Stimulated activated memory B cell treated with anti-CD40 and anti-IgM and Interleukin-4, amounts not matched to agents 10 μg/mL and 1 μg/mL and 100 μg/mL, for 72 hours (primary cell): ENCODE measurements at regions not wholly inside any gene's neighbourhood (a gene's known extent, or its start where the extent isn't known, plus 50 kb on each side); places are given as distances from the start of the nearest gene placed in this dataset.

ENCODE experiments used
- ATAC-seq: fragments of 150-1000 bp; cut with Tn5 transposase; 2 replicates; pipeline ENCODE4 v1.10.0; 2021
- H3K27ac Mint-ChIP-seq: one replicate; pipeline ENCODE4 v1.8.0; 2022; ENCODE audit warnings: mild to moderate bottlenecking, mixed read lengths
- H3K27me3 Mint-ChIP-seq: one replicate; pipeline ENCODE4 v1.8.0; 2022; ENCODE audit warnings: mixed read lengths
- H3K36me3 Mint-ChIP-seq: one replicate; pipeline ENCODE4 v1.8.0; 2022; ENCODE audit warnings: mixed read lengths
- H3K4me1 Mint-ChIP-seq: one replicate; pipeline ENCODE4 v1.8.0; 2022; ENCODE audit warnings: mixed read lengths
- H3K4me3 Mint-ChIP-seq: one replicate; pipeline ENCODE4 v1.8.0; 2022; ENCODE audit warnings: mild to moderate bottlenecking, moderate library complexity, mixed read lengths
- H3K9me3 Mint-ChIP-seq: one replicate; pipeline ENCODE4 v1.8.0; 2022; ENCODE audit warnings: mixed read lengths

DNA sequence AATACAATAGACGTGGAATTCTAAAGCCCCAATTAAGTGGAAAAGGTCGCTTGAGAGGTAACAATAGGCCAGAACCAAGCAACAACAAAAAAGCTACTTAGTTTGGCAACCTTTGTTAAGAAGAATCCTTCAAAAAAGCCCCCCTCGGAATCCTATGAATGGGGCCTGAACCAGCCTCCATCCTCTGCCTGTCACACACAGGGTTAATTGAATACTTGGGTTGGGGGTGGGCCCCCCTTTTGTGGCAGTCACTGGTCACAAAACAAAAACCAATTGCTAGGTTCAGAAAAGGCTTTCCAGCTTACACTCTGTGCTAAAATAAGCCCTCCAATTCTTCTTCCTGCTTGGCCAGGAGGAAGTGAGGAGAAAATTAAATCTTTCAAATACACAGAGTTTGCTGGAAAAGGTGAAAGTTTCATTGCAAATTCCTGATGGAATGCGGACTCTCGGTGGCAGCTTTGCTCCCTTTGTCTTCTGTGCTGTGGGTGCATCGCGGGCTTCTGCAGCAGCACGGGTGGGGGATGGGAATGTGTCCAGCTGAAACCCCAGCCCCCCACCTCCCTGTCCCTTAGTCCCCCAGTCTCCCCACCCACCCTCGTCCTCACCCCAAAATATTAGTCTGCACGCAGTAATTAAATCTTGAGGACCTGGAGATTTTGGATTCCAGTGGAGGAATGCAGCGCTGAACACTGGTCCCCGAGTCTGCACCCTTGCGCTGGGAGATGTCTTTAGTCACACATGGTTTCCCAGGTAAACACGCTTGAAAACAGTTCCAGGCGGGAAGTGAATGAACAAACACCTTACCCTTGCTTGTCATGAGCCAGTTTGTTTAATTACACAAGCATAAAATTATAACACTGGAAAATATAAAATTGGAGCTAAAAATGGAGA is 254.3 kb downstream of the SOX11 start:
- Mint-ChIP-seq H3K4me3 (no peak overlapping the region), H3K4me1 (peaks cover 9% of the 10 kb centered on the region), H3K9me3 (peaks cover 10% of the 10 kb centered on the region), H3K36me3 (no peaks in the 10 kb centered on the region), H3K27me3 (no peaks in the 10 kb centered on the region), H3K27ac (no peak overlapping the region)
- no peak for ATAC-seq

DNA sequence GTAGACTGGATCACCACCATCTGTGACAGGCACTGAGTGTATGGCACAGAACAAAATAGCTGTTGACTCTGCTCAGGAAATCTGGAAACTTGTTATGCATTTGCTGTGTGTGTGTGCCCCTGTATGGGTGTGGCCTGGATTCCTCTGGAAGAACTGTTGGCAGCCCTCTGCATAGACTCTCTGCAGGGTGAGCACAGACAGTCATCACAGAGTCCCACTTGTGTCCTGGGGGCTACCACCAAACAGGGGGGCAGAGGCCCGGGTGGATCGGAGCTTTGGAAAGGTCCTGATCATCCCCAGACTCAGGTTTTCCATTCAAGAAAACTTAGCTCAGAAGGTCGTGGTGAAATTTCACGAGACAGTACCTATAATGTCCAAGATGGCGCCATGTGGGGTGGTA is 258.6 kb downstream of the SOX11 start:
- Mint-ChIP-seq H3K4me3 (no peak overlapping the region), H3K4me1 (peaks cover 4% of the 10 kb centered on the region), H3K36me3 (no peaks in the 10 kb centered on the region), H3K9me3 (peaks cover 17% of the 10 kb centered on the region), H3K27ac (no peak overlapping the region), H3K27me3 (no peaks in the 10 kb centered on the region)
- ATAC-seq: no peak

DNA sequence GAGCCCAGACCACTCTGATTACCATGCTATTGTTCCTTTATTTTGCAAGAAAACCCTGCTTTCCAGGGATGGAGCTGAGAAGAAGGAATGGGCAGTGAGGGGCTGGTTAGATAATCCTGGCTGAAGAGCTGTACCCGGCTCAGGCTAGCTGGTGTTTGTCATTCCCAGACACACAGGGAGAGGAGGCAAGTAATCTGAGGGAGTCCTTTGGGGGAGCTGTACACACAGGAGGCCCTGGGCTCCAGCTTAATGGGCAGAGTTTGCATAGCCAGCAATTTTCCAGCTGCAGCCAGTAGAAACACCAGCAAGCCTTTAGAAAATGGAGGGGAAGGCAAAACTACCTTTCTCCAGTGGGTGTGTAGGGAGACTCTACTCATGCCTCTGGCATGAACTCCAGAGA is 259.3 kb downstream of the SOX11 start:
- no peaks in the 10 kb centered on the region for H3K36me3 Mint-ChIP-seq
- ATAC-seq: no peak
- H3K27ac Mint-ChIP-seq: no peak overlapping the region
- peaks cover 20% of the 10 kb centered on the region for H3K9me3 Mint-ChIP-seq
- H3K4me1 Mint-ChIP-seq: peaks cover 5% of the 10 kb centered on the region
- no peak overlapping the region for H3K4me3 Mint-ChIP-seq
- no peaks in the 10 kb centered on the region for H3K27me3 Mint-ChIP-seq

DNA sequence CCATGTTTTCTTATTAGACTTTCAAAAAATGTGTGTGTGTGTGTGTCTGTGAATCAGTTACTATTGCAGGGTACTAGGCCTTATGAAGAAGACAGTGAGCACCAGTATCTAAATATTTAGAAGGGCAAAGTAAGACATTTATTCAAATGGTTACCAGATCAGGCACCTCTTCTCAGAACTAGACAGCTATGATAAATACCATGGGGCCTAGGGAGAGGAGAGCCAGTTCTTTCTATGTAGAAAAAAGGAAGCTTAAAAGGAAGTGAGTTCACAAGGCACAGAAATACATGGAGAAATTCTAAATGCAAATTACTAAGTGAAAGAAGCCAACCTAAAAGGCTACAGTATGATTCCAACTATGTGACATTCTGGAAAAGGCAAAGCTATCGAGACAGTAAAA is 261.3 kb downstream of the SOX11 start:
- Mint-ChIP-seq H3K4me1 (peaks cover 5% of the 10 kb centered on the region), H3K9me3 (peaks cover 20% of the 10 kb centered on the region), H3K27ac (no peak overlapping the region), H3K36me3 (no peaks in the 10 kb centered on the region), H3K27me3 (no peaks in the 10 kb centered on the region), H3K4me3 (no peak overlapping the region)
- no peak for ATAC-seq

DNA sequence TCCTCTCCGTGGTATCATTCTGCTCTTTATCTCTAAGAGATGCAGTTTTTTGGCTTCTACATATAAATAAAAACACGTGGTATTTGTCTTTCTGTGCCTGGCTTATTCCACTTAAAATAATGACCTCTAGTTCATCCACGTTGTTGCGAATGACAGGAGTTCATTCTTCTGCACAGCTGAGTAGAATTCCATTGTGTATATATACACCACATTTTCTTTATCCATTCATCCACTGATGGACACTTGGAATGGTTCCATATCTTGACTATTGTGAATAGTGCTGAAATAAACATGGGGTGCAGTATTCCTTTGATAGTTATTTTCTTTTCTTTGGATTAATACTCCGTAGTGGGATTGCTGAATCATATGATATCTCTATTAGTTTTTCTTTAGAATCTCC is 262.3 kb downstream of the SOX11 start:
- ATAC-seq: no peak
- H3K27ac Mint-ChIP-seq: no peak overlapping the region
- no peak overlapping the region for H3K4me3 Mint-ChIP-seq
- peaks cover 5% of the 10 kb centered on the region for H3K4me1 Mint-ChIP-seq
- no peaks in the 10 kb centered on the region for H3K36me3 Mint-ChIP-seq
- H3K27me3 Mint-ChIP-seq: no peaks in the 10 kb centered on the region
- peaks cover 20% of the 10 kb centered on the region for H3K9me3 Mint-ChIP-seq

DNA sequence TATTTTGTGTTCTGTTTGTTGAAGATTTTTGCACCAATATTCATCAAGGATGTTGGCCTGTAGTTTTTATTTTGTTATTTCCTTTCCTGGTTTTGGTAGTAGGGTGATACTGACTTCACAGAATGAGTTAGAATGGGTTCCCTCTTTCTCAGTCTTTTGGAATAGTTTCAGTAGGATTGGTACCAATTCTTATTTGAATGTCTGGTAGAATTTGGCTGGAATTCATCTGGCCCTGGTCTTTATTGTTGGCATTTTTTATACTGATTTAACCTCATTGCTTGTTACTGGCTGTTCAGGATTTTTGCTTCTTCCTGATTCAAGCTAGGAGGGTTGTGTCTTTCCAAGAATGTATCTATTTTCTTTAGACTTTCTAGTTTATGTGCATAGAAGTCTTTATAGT is 263.7 kb downstream of the SOX11 start:
- H3K36me3 Mint-ChIP-seq: no peaks in the 10 kb centered on the region
- ATAC-seq: no peak
- H3K4me1 Mint-ChIP-seq: peaks cover 5% of the 10 kb centered on the region
- H3K4me3 Mint-ChIP-seq: no peak overlapping the region
- no peaks in the 10 kb centered on the region for H3K27me3 Mint-ChIP-seq
- H3K27ac Mint-ChIP-seq: no peak overlapping the region
- peaks cover 15% of the 10 kb centered on the region for H3K9me3 Mint-ChIP-seq

DNA sequence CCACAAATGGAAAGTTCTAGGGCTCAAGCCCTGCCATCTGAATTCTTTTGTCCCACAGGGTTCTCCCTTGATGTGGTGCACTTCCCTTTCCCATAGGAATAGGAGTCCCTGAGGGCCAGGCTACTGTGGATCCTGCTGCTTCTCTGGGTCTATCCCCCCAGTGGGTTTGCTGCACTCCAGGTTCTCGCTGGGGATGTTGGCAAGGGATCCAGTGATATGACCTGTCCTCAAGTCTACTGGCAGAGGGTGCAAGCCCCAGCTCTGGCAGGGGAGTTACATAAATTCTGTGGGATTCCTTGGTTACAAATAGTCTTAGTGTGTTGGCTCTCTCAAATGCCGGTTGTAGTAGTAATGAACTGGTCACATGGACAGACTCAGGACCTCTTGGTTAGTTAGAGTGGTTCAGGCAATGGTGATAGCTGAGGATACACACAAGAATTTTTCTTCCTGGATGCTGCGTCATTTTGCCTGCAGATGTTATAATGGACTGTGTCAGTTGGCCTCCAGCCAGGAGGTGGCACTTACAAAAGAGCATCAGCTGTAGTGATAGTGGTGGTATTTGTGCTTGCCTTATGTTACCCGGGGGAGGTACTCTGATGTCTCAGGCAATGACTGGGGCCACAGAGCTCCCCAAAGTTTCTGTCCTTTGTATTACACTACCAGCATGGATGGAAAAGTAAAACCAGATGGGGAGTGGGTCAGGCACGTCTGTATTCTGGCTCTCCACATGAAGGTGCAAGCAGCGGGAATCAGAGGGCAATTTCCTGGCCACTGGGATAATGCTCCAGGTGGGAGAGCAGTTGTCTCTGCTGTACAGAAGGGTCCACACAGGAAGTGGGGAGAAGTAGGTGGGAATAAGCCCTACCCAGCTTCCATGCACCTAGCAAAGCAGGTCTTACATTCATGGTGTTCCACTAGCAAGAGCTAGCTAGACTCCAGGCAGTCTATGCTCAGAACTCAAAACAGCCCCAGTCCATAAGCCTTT is 267.9 kb downstream of the SOX11 start:
- Mint-ChIP-seq H3K27me3 (no peaks in the 10 kb centered on the region), H3K4me1 (peaks cover 5% of the 10 kb centered on the region), H3K9me3 (peaks cover 7% of the 10 kb centered on the region), H3K27ac (no peak overlapping the region), H3K36me3 (no peaks in the 10 kb centered on the region), H3K4me3 (no peak overlapping the region)
- no peak for ATAC-seq

DNA sequence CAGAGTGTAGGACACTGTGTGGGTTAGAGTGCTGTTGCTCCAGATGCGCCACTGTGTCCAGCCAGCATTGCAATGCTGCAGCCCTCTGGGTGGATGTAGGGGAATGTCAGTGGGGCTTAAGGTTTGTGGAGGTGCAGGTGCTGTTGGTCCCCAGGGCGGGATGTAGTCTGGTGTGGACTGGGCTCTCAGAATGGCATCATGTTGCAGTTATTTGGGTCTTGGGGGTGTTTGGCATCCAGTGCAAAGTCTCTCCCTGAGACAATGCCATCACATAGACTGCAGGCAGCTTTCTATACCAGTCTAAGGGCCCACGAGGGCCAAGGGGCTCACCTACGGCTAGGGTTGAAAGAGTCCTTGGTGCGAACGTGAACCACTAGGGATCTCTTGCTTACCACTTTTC is 275.3 kb downstream of the SOX11 start:
- no peak overlapping the region for H3K4me3 Mint-ChIP-seq
- H3K36me3 Mint-ChIP-seq: no peaks in the 10 kb centered on the region
- H3K27ac Mint-ChIP-seq: no peak overlapping the region
- no peak for ATAC-seq
- H3K27me3 Mint-ChIP-seq: no peaks in the 10 kb centered on the region
- H3K9me3 Mint-ChIP-seq: peaks cover 6% of the 10 kb centered on the region
- no peaks in the 10 kb centered on the region for H3K4me1 Mint-ChIP-seq

DNA sequence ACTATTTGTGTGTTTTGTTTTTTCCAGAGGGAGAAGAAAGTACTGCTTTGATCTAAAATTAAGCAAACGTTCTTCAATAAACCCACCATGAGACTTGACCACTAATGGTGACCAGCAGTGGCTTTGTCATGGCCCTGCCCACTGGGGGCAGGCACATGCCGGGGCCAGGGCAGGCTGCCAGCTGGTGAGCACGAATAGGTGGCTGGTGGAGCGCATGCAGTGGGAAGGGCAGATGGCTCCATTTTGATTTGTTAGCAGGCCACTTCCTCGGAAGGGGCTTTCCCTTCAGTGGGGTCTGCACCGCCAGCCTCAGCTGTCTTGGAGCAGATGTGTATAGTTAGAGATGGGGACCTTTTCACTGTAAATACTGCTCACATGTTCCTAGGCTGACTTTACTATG is 277.1 kb downstream of the SOX11 start:
- no peak overlapping the region for H3K4me3 Mint-ChIP-seq
- peaks cover 6% of the 10 kb centered on the region for H3K9me3 Mint-ChIP-seq
- H3K36me3 Mint-ChIP-seq: no peaks in the 10 kb centered on the region
- no peak overlapping the region for H3K27ac Mint-ChIP-seq
- H3K27me3 Mint-ChIP-seq: no peaks in the 10 kb centered on the region
- no peaks in the 10 kb centered on the region for H3K4me1 Mint-ChIP-seq
- ATAC-seq: no peak

DNA sequence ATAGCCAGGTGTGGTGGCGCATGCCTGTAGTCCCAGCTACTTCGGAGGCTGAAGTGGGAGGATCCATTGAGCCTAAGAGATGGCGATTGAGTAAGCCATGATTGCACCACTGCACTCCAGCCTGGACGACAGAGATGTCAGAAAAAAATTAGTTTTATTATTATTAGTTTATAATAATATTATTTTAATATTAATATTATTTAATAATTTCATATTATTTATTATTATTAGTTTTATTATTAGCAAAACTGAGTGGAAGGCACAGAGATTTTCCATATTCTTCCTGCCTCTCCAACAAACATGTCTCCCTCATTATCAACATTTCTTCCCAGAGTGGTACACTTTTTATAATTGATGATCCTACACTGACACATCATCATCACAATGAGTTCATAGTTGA is 278.2 kb downstream of the SOX11 start:
- Mint-ChIP-seq H3K27me3 (no peaks in the 10 kb centered on the region), H3K27ac (no peak overlapping the region), H3K4me1 (no peaks in the 10 kb centered on the region), H3K4me3 (no peak overlapping the region), H3K36me3 (no peaks in the 10 kb centered on the region), H3K9me3 (peaks cover 6% of the 10 kb centered on the region)
- ATAC-seq: no peak

DNA sequence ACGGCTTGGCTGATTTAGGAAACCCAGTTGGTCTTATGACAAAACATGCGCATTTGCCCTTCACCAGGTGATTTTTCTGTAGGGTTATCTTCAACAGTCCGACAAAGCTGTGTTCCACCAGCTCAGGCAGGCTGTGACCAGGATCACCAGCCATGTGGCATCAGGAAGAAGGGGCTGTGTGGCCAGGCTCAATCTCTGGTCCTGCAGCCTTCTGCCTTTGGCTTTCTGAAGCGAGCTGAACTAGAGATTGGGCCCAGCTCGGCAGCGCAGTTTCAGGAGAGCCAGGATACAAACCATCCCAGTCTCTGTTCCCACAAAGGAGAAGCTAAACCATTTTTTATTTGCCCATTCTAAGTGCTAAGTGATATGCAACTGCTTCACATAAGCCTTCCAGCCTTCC is 282.3 kb downstream of the SOX11 start:
- no peaks in the 10 kb centered on the region for H3K4me1 Mint-ChIP-seq
- H3K4me3 Mint-ChIP-seq: no peak overlapping the region
- no peak for ATAC-seq
- H3K27ac Mint-ChIP-seq: no peak overlapping the region
- H3K9me3 Mint-ChIP-seq: peaks cover 2% of the 10 kb centered on the region
- H3K36me3 Mint-ChIP-seq: no peaks in the 10 kb centered on the region
- peaks cover 9% of the 10 kb centered on the region for H3K27me3 Mint-ChIP-seq

DNA sequence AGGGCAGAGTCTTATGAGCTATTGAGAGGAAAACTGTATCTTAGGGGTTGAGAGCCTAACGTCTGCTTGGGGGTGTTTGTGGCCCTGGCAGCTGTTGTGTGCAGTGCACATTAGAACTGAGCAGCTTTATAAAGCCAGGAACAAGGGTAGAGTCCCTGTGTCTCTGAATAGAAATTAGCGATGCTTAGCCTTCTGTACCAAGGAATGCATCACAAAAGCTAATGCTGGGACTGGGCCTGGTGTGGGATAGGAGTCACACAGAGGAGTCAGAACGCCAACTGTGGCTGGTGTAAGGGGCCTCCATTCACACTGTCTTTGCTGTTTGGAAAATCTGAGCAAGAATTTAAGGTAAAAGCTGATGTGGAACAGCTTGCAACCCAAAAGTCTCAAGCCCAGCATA is 283.2 kb downstream of the SOX11 start:
- Mint-ChIP-seq H3K27me3 (peaks cover 9% of the 10 kb centered on the region), H3K9me3 (peaks cover 2% of the 10 kb centered on the region), H3K4me1 (no peaks in the 10 kb centered on the region), H3K27ac (no peak overlapping the region), H3K36me3 (no peaks in the 10 kb centered on the region), H3K4me3 (no peak overlapping the region)
- no peak for ATAC-seq

DNA sequence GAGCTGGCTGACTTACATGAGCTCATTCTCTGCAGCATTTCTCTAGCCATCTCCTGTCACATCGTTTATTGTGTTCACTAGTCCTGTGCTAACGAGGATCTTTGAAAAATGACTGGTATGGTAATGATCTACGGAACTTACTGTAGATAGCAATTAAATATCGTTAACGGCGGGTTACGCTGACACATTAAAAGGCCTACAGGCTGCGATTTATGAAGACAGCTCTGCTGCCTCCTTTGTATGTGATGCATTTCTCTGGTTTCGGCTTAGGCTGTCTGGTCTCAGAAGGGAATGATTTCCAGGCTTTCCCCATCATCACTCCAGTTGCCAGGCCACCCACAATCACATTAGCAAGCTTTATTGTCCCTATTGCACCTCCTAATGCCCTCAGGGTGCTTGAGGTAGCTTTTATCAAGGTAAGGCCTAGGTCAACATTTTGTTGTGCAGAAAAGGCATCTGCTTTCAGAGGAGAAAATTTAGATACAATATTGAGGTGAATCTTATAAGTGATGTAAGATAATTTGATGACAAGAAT is 284.4 kb downstream of the SOX11 start:
- no peak overlapping the region for H3K4me3 Mint-ChIP-seq
- no peaks in the 10 kb centered on the region for H3K36me3 Mint-ChIP-seq
- no peaks in the 10 kb centered on the region for H3K4me1 Mint-ChIP-seq
- peaks cover 9% of the 10 kb centered on the region for H3K27me3 Mint-ChIP-seq
- ATAC-seq: no peak
- no peak overlapping the region for H3K27ac Mint-ChIP-seq
- peaks cover 2% of the 10 kb centered on the region for H3K9me3 Mint-ChIP-seq

DNA sequence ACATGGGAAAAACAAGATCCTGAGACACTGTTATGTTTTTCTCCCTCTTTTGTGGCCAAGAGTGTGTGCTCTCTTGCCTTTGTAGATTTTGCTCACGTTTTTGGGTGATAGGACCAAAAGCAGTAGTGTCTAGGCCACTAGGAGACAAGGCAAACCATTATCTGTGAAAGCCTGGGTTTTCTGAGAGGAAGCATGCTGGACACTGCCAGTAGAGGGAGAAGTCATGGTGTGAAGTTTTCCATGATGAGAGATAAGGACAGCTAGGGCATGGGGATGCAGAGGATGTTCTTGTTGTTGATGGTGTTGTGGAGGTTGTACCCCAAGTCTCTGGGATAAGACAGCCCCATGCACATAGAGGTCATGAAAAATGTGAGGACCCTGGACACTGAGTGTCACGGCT is 285.3 kb downstream of the SOX11 start:
- no peaks in the 10 kb centered on the region for H3K4me1 Mint-ChIP-seq
- no peak for ATAC-seq
- H3K4me3 Mint-ChIP-seq: no peak overlapping the region
- H3K27ac Mint-ChIP-seq: no peak overlapping the region
- H3K27me3 Mint-ChIP-seq: peaks cover 9% of the 10 kb centered on the region
- H3K36me3 Mint-ChIP-seq: no peaks in the 10 kb centered on the region
- peaks cover 2% of the 10 kb centered on the region for H3K9me3 Mint-ChIP-seq

DNA sequence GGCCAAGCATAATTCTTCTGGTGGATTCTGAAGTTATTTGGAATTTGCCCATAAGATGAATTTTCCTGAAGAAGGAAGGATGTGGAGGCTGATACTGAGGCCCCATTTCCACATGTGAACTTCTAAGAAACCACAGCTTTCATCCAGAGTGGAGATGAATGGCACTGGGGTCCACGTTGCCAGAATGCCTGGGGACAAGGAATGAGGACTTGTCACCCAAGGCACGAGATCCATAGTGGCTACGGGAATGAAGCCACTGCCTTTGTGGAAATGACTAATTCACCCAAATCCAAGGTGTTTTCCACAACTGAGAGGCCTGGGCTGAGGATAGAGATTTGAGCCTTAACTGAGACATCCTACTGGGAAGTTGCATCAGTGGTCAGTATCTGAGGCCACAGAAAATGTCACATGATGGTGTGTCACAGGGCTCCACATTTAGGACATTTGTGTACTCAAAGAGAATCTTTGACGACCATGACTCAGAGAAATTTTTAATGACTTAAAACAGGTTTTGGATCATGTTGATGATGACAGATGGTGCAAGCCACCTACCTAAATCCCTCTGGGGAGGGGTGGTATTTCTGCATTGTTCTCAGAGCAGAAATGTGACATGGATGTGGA is 286.1 kb downstream of the SOX11 start:
- no peak for ATAC-seq
- Mint-ChIP-seq H3K4me1 (no peaks in the 10 kb centered on the region), H3K36me3 (no peaks in the 10 kb centered on the region), H3K27me3 (peaks cover 9% of the 10 kb centered on the region), H3K9me3 (peaks cover 2% of the 10 kb centered on the region), H3K27ac (no peak overlapping the region), H3K4me3 (no peak overlapping the region)
